Loucy (cell line): ENCODE measurements at regions not wholly inside any gene's neighbourhood (a gene's known extent, or its start where the extent isn't known, plus 50 kb on each side); places are given as distances from the start of the nearest gene placed in this dataset.

ENCODE experiments used
- EZH2phosphoT487 ChIP-seq: fragments of 200-600 bp; IDR thresholded peaks from 2 replicates; pipeline ENCODE4 v1.6.1; 2018; ENCODE audit warnings: antibody characterized with exemption, mild to moderate bottlenecking, moderate library complexity, borderline replicate concordance
- TF ChIP-seq, protein P1 (sequence below): fragments of 200-600 bp; sonication (generic); conservative IDR thresholded peaks from 2 replicates; pipeline ENCODE4 v1.5.1; 2014; ENCODE audit warnings: mild to moderate bottlenecking, antibody characterized with exemption, low read length

DNA sequence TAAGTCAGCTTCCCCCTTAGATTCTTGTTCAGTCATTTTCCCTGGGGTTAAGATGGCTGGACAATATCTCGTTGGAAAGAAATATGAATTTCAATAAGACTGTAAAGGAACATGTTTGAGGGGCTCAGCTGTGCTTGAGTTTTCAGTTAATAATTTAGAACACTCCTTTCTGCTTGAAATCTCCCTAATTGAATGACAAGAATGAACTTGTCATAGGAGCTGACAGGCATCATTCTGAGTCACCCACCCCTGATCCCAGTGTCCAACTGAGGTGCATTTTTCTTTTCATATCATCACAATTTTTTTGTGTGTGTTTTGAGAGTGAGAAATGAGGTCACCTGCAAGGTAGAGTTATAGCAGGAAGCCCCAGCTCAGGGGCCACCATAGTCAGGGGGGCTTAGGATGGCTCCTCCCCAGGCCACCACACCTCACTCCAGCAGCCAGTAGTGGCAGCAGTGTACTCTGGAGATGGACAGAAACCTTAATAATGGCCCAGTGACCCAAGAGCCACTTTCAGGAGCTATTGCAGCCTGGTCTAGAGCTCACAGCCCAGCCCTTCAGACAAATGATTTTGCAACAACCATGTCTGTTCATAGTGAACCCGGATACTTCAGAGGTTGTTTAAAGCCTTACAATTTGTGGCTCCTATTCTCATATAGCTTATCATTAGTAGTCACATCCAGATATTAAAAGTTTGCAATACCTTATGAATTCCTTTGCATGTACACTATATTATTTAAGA is 174.5 kb downstream of the MAIP1 start:
- no peak for TF ChIP-seq EZH2phosphoT487
- TF ChIP-seq, protein P1, sequence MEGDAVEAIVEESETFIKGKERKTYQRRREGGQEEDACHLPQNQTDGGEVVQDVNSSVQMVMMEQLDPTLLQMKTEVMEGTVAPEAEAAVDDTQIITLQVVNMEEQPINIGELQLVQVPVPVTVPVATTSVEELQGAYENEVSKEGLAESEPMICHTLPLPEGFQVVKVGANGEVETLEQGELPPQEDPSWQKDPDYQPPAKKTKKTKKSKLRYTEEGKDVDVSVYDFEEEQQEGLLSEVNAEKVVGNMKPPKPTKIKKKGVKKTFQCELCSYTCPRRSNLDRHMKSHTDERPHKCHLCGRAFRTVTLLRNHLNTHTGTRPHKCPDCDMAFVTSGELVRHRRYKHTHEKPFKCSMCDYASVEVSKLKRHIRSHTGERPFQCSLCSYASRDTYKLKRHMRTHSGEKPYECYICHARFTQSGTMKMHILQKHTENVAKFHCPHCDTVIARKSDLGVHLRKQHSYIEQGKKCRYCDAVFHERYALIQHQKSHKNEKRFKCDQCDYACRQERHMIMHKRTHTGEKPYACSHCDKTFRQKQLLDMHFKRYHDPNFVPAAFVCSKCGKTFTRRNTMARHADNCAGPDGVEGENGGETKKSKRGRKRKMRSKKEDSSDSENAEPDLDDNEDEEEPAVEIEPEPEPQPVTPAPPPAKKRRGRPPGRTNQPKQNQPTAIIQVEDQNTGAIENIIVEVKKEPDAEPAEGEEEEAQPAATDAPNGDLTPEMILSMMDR: no peak
